GM11168 (cell line): ENCODE measurements at regions not wholly inside any gene's neighbourhood (a gene's known extent, or its start where the extent isn't known, plus 50 kb on each side); places are given as distances from the start of the nearest gene placed in this dataset.

Experiments
- in situ Hi-C: fragments of 300-500 bp; cut with MboI; formaldehyde crosslinking; loops from one replicate; pipeline ENCODE4 v1.12.0; 2022; ENCODE audit warnings: low sequenced_read_pairs; ENCODE audit not compliant: unreplicated experiment

GRCh38 chr4:124515591-124515990, 196.9 kb downstream of the ANKRD50 start:
- in situ Hi-C loops, result no loop called here

- in situ Hi-C loops, result no loop called here
These were observed 193.3 kb downstream of the ANKRD50 start for GRCh38 chr4:124519196-124519595.

GRCh38 chr4:124523816-124524215, 188.7 kb downstream of the ANKRD50 start:
- in situ Hi-C loops, result no loop called here

GRCh38 chr4:124525524-124525923, 187.0 kb downstream of the ANKRD50 start:
- in situ Hi-C loops, result no loop called here

GRCh38 chr4:124526331-124526730, 186.2 kb downstream of the ANKRD50 start:
- in situ Hi-C loops, result no loop called here

- in situ Hi-C loops, result no loop called here
These were observed 185.8 kb downstream of the ANKRD50 start for GRCh38 chr4:124526769-124527168.

GRCh38 chr4:124527364-124527763, 185.2 kb downstream of the ANKRD50 start:
- in situ Hi-C loops, result no loop called here

- in situ Hi-C loops, result no loop called here
These were observed 183.4 kb downstream of the ANKRD50 start for GRCh38 chr4:124529131-124529530.

- in situ Hi-C loops, result no loop called here
These were observed 182.0 kb downstream of the ANKRD50 start for GRCh38 chr4:124530464-124531077.

- in situ Hi-C loops, result no loop called here
These were observed 178.4 kb downstream of the ANKRD50 start for GRCh38 chr4:124534131-124534530.

GRCh38 chr4:124535003-124535402, 177.5 kb downstream of the ANKRD50 start:
- in situ Hi-C loops, result no loop called here

- in situ Hi-C loops, result no loop called here
These were observed 175.6 kb downstream of the ANKRD50 start for GRCh38 chr4:124536946-124537345.

GRCh38 chr4:124537971-124538370, 174.6 kb downstream of the ANKRD50 start:
- in situ Hi-C loops, result no loop called here

- in situ Hi-C loops, result no loop called here
These were observed 172.5 kb downstream of the ANKRD50 start for GRCh38 chr4:124540014-124540413.

GRCh38 chr4:124541652-124542420, 170.7 kb downstream of the ANKRD50 start:
- in situ Hi-C loops, result no loop called here

GRCh38 chr4:124555959-124556358, 156.6 kb downstream of the ANKRD50 start:
- in situ Hi-C loops, result no loop called here

- in situ Hi-C loops, result no loop called here
These were observed 148.4 kb downstream of the ANKRD50 start for GRCh38 chr4:124564121-124564520.

- in situ Hi-C loops, result no loop called here
These were observed 147.2 kb downstream of the ANKRD50 start for GRCh38 chr4:124565371-124565770.

GRCh38 chr4:124566030-124566429, 146.5 kb downstream of the ANKRD50 start:
- in situ Hi-C loops, result no loop called here

GRCh38 chr4:124573056-124573455, 139.5 kb downstream of the ANKRD50 start:
- in situ Hi-C loops, result no loop called here

- in situ Hi-C loops, result no loop called here
These were observed 132.6 kb downstream of the ANKRD50 start for GRCh38 chr4:124579896-124580295.

- in situ Hi-C loops, result no loop called here
These were observed 128.7 kb downstream of the ANKRD50 start for GRCh38 chr4:124583797-124584196.
